Neural crest cell (in vitro differentiated cells): ENCODE measurements at regions not wholly inside any gene's neighbourhood (a gene's known extent, or its start where the extent isn't known, plus 50 kb on each side); places are given as distances from the start of the nearest gene placed in this dataset.

Source experiments
- DNase-seq: peaks from one replicate; pipeline ENCODE4 v3.0.0; 2021; ENCODE audit warnings: low read depth, mixed read lengths, low spot score
- H3K27ac Mint-ChIP-seq: one replicate; pipeline ENCODE4 v1.8.0; 2021; ENCODE audit warnings: mild to moderate bottlenecking, mixed read lengths; ENCODE audit not compliant: unreplicated experiment
- H3K27me3 Mint-ChIP-seq: 2 replicates; pipeline ENCODE4 v1.8.0; 2021; ENCODE audit warnings: low read depth, mild to moderate bottlenecking, mixed read lengths
- H3K36me3 Mint-ChIP-seq: 2 replicates; pipeline ENCODE4 v1.8.0; 2021; ENCODE audit warnings: low read depth, mild to moderate bottlenecking, mixed read lengths
- H3K4me1 Mint-ChIP-seq: 2 replicates; pipeline ENCODE4 v1.8.0; 2021; ENCODE audit warnings: mixed read lengths
- H3K4me3 Mint-ChIP-seq: one replicate; pipeline ENCODE4 v1.8.0; 2021; ENCODE audit warnings: mild to moderate bottlenecking, mixed read lengths
- H3K9me3 Mint-ChIP-seq: 2 replicates; pipeline ENCODE4 v1.8.0; 2021; ENCODE audit warnings: mixed read lengths
- TF ChIP-seq, protein P1 (sequence below): fragments of 200-600 bp; sonication (generic); conservative IDR thresholded peaks from 2 replicates; pipeline ENCODE4 v1.5.0; 2021; ENCODE audit warnings: antibody characterized with exemption, mild to moderate bottlenecking

DNA sequence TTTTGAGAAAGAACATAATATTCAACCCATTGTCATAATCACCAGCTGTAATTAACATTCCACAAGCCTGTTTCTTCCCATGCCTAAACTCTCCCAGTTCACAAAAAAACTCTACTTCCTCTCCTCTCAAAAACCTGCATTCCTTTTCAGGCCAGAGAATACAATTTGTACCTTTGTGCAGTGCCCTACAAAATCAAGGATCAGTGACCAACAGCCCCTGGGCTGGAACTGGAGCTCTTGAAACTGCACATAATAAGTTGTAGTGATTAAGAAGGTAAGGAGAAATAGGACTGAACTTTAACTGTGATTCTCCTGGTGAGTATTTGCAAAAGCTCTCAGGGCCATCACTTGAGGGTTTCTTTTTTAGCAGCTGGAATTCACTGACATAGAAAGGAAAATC lies 472.7 kb downstream of the RFC3 start:
- Mint-ChIP-seq H3K27me3 (no peaks in the 10 kb centered on the region), H3K4me1 (peaks cover 5% of the 10 kb centered on the region), H3K4me3 (no peak overlapping the region), H3K9me3 (no peaks in the 10 kb centered on the region), H3K36me3 (no peaks in the 10 kb centered on the region), H3K27ac (no peak overlapping the region)
- TF ChIP-seq, protein P1, sequence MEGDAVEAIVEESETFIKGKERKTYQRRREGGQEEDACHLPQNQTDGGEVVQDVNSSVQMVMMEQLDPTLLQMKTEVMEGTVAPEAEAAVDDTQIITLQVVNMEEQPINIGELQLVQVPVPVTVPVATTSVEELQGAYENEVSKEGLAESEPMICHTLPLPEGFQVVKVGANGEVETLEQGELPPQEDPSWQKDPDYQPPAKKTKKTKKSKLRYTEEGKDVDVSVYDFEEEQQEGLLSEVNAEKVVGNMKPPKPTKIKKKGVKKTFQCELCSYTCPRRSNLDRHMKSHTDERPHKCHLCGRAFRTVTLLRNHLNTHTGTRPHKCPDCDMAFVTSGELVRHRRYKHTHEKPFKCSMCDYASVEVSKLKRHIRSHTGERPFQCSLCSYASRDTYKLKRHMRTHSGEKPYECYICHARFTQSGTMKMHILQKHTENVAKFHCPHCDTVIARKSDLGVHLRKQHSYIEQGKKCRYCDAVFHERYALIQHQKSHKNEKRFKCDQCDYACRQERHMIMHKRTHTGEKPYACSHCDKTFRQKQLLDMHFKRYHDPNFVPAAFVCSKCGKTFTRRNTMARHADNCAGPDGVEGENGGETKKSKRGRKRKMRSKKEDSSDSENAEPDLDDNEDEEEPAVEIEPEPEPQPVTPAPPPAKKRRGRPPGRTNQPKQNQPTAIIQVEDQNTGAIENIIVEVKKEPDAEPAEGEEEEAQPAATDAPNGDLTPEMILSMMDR = no peak
- DNase-seq = no peak

DNA sequence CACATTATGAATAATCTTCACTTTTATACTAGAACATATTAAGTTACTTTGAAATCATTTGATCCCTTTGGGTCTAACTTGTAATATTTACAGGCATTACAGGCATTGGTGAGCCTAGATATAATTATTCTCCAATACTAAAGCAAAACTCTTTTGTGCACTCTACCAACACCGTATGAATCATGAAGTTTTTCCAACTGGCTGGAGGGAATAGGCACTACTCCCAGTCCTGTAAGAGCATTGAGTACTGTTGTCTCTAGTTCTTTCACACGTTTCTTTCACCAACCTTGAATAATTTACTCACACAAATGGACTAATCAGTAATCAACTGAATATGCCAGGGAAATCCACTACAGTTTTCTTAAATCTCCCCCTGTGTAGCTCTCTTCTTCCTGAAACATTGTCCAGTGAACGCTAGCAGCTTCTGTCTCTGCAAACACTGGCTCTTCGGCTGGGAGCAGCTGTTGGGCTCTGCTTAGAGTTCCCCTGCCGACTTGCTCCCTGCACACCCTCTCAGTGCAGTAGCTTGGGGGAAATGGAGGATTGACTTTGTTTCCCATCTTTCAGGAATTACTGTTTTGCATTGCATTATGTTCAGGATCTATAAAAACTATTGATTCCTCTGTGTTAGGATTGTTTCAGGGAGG lies 476.7 kb downstream of the RFC3 start:
- Mint-ChIP-seq H3K27ac (no peak overlapping the region), H3K4me3 (no peak overlapping the region), H3K4me1 (peaks cover 5% of the 10 kb centered on the region), H3K36me3 (no peaks in the 10 kb centered on the region), H3K9me3 (no peaks in the 10 kb centered on the region), H3K27me3 (no peaks in the 10 kb centered on the region)
- TF ChIP-seq, protein P1 = no peak
- no peak for DNase-seq

DNA sequence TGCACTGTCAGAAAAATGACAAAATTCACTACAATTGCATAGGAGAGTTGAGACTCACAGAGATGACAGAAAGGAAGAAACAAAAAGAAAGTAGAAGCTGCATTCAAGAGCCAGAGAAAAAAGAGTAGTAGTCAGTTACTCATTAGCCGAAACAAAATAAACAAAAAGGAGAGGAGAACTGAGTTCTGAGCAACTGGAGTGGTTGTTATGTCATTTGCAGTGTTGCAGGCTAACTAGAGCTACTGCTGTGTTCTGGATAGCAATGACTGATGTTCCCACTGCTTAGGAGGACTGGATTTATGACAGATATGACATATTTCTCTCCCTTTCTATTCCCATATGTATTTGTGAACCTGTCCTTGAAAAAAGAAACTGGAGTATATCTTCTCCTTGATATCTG lies 482.6 kb downstream of the RFC3 start:
- no peak overlapping the region for H3K4me3 Mint-ChIP-seq
- H3K9me3 Mint-ChIP-seq = peaks cover 2% of the 10 kb centered on the region
- no peaks in the 10 kb centered on the region for H3K27me3 Mint-ChIP-seq
- TF ChIP-seq, protein P1 = no peak
- H3K27ac Mint-ChIP-seq = no peak overlapping the region
- no peaks in the 10 kb centered on the region for H3K4me1 Mint-ChIP-seq
- no peak for DNase-seq
- H3K36me3 Mint-ChIP-seq = no peaks in the 10 kb centered on the region

DNA sequence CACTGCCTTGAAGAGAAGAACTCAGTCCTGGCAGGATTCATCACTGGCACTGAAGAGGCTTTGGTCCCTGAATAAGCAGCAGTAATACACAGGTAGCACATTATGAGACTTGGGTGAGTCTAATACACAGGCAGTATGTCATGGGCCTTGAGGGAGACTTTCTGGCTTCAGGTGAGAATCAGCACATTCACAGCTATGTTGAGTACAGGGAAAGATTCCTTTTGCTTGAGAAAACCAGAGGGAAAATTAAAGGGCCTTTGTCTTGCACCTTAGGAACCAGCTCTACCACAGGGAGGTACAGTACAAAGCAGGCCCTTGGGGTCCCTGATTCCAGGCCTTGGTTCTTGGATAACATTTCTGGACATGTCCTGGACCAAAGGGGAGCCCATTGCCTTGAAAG lies 484.6 kb downstream of the RFC3 start:
- Mint-ChIP-seq H3K9me3 (peaks cover 2% of the 10 kb centered on the region), H3K4me3 (no peak overlapping the region), H3K27ac (no peak overlapping the region), H3K36me3 (no peaks in the 10 kb centered on the region), H3K4me1 (no peaks in the 10 kb centered on the region), H3K27me3 (no peaks in the 10 kb centered on the region)
- no peak for DNase-seq
- TF ChIP-seq, protein P1 = no peak

DNA sequence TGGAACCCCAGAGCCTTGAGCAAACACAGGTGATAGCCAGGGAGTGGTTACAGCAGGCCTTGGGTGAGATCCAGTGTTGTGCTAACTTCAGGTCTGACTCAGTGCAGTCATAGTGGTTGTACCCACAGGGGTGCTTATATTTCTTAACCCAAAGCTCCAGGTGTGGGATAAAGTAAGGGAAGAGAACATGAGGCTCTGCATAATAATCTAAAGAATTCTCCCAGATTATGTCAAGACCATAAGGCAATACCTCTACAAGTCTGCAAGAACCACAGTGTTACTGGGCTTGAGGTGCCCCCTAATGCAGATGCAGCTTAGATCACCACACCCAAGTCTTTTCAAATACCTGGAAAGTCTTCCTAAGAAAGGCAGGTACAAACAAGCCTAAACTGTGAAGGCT lies 485.4 kb downstream of the RFC3 start:
- Mint-ChIP-seq H3K9me3 (peaks cover 2% of the 10 kb centered on the region), H3K36me3 (no peaks in the 10 kb centered on the region), H3K27me3 (no peaks in the 10 kb centered on the region), H3K4me1 (no peaks in the 10 kb centered on the region), H3K27ac (no peak overlapping the region), H3K4me3 (no peak overlapping the region)
- DNase-seq = no peak
- TF ChIP-seq, protein P1 = no peak
